DND-41 (cell line): ENCODE measurements at regions not wholly inside any gene's neighbourhood (a gene's known extent, or its start where the extent isn't known, plus 50 kb on each side); places are given as distances from the start of the nearest gene placed in this dataset.

ENCODE experiments used
- ATAC-seq: fragments of 200-7000 bp; cut with Tn5 transposase; 3 replicates; pipeline ENCODE4 v1.9.1; 2021; ENCODE audit warnings: low read depth; ENCODE audit not compliant: insufficient read depth
- DNase-seq: peaks from one replicate; pipeline ENCODE4 v3.0.0-alpha.2; 2020
- H2AFZ ChIP-seq: 2 replicates; pipeline ENCODE4 v1.6.0; 2012; ENCODE audit warnings: low read depth, low read length
- H3K27ac ChIP-seq: 2 replicates; pipeline ENCODE4 v1.5.1; 2012; ENCODE audit warnings: low read length, inconsistent platforms
- H3K27me3 ChIP-seq: fragments of 200-600 bp; sonication (generic); 2 replicates; pipeline ENCODE4 v1.6.0; 2012; ENCODE audit warnings: low read length, mild to moderate bottlenecking, inconsistent platforms; ENCODE audit not compliant: insufficient read depth, poor library complexity
- H3K36me3 ChIP-seq: 2 replicates; pipeline ENCODE4 v1.5.1; 2012; ENCODE audit warnings: low read length, inconsistent platforms; ENCODE audit not compliant: insufficient read depth
- H3K4me1 ChIP-seq: 2 replicates; pipeline ENCODE4 v1.5.1; 2012; ENCODE audit warnings: mild to moderate bottlenecking, low read length; ENCODE audit not compliant: insufficient read depth
- H3K4me2 ChIP-seq: 2 replicates; pipeline ENCODE4 v1.6.0; 2012; ENCODE audit warnings: mild to moderate bottlenecking, moderate library complexity, low read length, inconsistent platforms; ENCODE audit not compliant: insufficient read depth
- H3K4me3 ChIP-seq, 2 experiments: fragments of 200-600 bp in 1 of 2; shearing (Covaris generic) in 1 of 2; 2 replicates each; pipeline ENCODE4 v1.5.1; 2012 to 2016; ENCODE audit warnings: inconsistent platforms in 2 of 2, low read length in 2 of 2, mild to moderate bottlenecking in 2 of 2, low read depth in 1 of 2, moderate library complexity in 1 of 2
- H3K79me2 ChIP-seq: 2 replicates; pipeline ENCODE4 v1.6.0; 2012; ENCODE audit warnings: low read length, inconsistent platforms; ENCODE audit not compliant: insufficient read depth
- H3K9ac ChIP-seq: 2 replicates; pipeline ENCODE4 v1.6.0; 2012; ENCODE audit warnings: low read depth, mild to moderate bottlenecking, inconsistent platforms, low read length, moderate library complexity
- H3K9me3 ChIP-seq: 2 replicates; pipeline ENCODE4 v1.5.1; 2012; ENCODE audit warnings: low read length, moderate library complexity, mild to moderate bottlenecking, inconsistent platforms; ENCODE audit not compliant: insufficient read depth, severe bottlenecking
- H4K20me1 ChIP-seq: 2 replicates; pipeline ENCODE4 v1.6.0; 2012; ENCODE audit warnings: low read length; ENCODE audit not compliant: insufficient read depth
- CTCF ChIP-seq: IDR thresholded peaks from 2 replicates; pipeline ENCODE4 v1.5.1; 2012; ENCODE audit warnings: borderline replicate concordance, low read length, moderate library complexity, mild to moderate bottlenecking; ENCODE audit not compliant: poor library complexity, severe bottlenecking; ENCODE audit errors: extremely low read depth
- EZH2 ChIP-seq: IDR thresholded peaks from 3 replicates; pipeline ENCODE4 v1.6.1; 2012; ENCODE audit warnings: borderline replicate concordance, low read depth, mild to moderate bottlenecking, moderate library complexity, low read length, inconsistent platforms; ENCODE audit not compliant: severe bottlenecking

GRCh38 chr15:27648359-27648758 is 450.8 kb downstream of the OCA2 start:
- Histone ChIP-seq H2AFZ (no peak overlapping the region), H3K27ac (no peak overlapping the region), H3K27me3 (no peaks in the 10 kb centered on the region), H3K36me3 (no peaks in the 10 kb centered on the region), H3K79me2 (no peaks in the 10 kb centered on the region), H3K9me3 (no peaks in the 10 kb centered on the region), H3K9ac (no peak overlapping the region), H3K4me3 (no peak overlapping the region), H3K4me2 (no peak overlapping the region), H3K4me1 (no peaks in the 10 kb centered on the region), H4K20me1 (no peaks in the 10 kb centered on the region)
- no peak for DNase-seq
- no peak for TF ChIP-seq CTCF
- no peak for TF ChIP-seq EZH2
- ATAC-seq = no peak

- no peaks in the 10 kb centered on the region for H3K4me1 ChIP-seq
- no peak overlapping the region for H3K4me3 ChIP-seq
- ATAC-seq (no peak), DNase-seq (no peak)
- H4K20me1 ChIP-seq = no peaks in the 10 kb centered on the region
- H3K79me2 ChIP-seq = no peaks in the 10 kb centered on the region
- no peaks in the 10 kb centered on the region for H3K27me3 ChIP-seq
- H3K9ac ChIP-seq = no peak overlapping the region
- TF ChIP-seq CTCF (no peak), EZH2 (no peak)
- no peak overlapping the region for H3K4me2 ChIP-seq
- no peaks in the 10 kb centered on the region for H3K36me3 ChIP-seq
- H2AFZ ChIP-seq = no peak overlapping the region
- no peaks in the 10 kb centered on the region for H3K9me3 ChIP-seq
- H3K27ac ChIP-seq = no peak overlapping the region
These were observed 452.6 kb downstream of the OCA2 start for GRCh38 chr15:27646531-27646930.

- Histone ChIP-seq H3K4me1 (no peaks in the 10 kb centered on the region), H3K27me3 (no peaks in the 10 kb centered on the region), H3K36me3 (no peaks in the 10 kb centered on the region), H3K4me3 (no peak overlapping the region), H3K4me2 (no peak overlapping the region), H3K9me3 (no peaks in the 10 kb centered on the region), H3K27ac (no peak overlapping the region), H3K79me2 (no peaks in the 10 kb centered on the region), H3K9ac (no peak overlapping the region), H4K20me1 (no peaks in the 10 kb centered on the region), H2AFZ (no peak overlapping the region)
- TF ChIP-seq EZH2 = no peak
- no peak for TF ChIP-seq CTCF
- ATAC-seq (no peak), DNase-seq (no peak)
These were observed 453.4 kb downstream of the OCA2 start for GRCh38 chr15:27645672-27646071.

- Histone ChIP-seq H3K9me3 (no peaks in the 10 kb centered on the region), H3K36me3 (no peaks in the 10 kb centered on the region), H3K4me2 (no peak overlapping the region), H3K4me3 (no peak overlapping the region), H2AFZ (no peak overlapping the region), H4K20me1 (no peaks in the 10 kb centered on the region), H3K79me2 (no peaks in the 10 kb centered on the region), H3K27ac (no peak overlapping the region), H3K9ac (no peak overlapping the region), H3K4me1 (no peaks in the 10 kb centered on the region), H3K27me3 (no peaks in the 10 kb centered on the region)
- DNase-seq (no peak), ATAC-seq (no peak)
- TF ChIP-seq EZH2 = no peak
- no peak for TF ChIP-seq CTCF
These were observed 456.1 kb downstream of the OCA2 start for GRCh38 chr15:27642981-27643380.
